Left ventricle myocardium inferior (tissue), 1 donor: ENCODE measurements at regions not wholly inside any gene's neighbourhood (a gene's known extent, or its start where the extent isn't known, plus 50 kb on each side); places are given as distances from the start of the nearest gene placed in this dataset.

ENCODE experiments used
- DNase-seq: peaks from one replicate; pipeline ENCODE4 v3.0.0-alpha.2; 2020
- H3K27ac ChIP-seq: fragments of 200-600 bp; replicated peaks from 2 replicates; pipeline ENCODE4 v1.8.0; 2021
- H3K27me3 ChIP-seq: fragments of 200-600 bp; 2 replicates; pipeline ENCODE4 v1.8.0; 2021; ENCODE audit warnings: low read depth
- H3K36me3 ChIP-seq: fragments of 200-600 bp; 2 replicates; pipeline ENCODE4 v1.8.0; 2021
- H3K4me1 ChIP-seq: fragments of 200-600 bp; 2 replicates; pipeline ENCODE4 v1.8.0; 2021
- H3K4me3 ChIP-seq: fragments of 200-600 bp; 2 replicates; pipeline ENCODE4 v1.8.0; 2021; ENCODE audit warnings: mild to moderate bottlenecking, moderate library complexity
- H3K9me3 ChIP-seq: fragments of 200-600 bp; replicated peaks from 2 replicates; pipeline ENCODE4 v1.8.0; 2021
- intact Hi-C: fragments of 100-400 bp; cut with micrococcal nuclease; formaldehyde crosslinking; loops from one replicate; pipeline ENCODE4 v1.11.0; 2022
- TF ChIP-seq, protein P1 (sequence below): fragments of 200-600 bp; IDR thresholded peaks from 2 replicates; pipeline ENCODE4 v1.8.0; 2021; ENCODE audit warnings: antibody characterized with exemption, mild to moderate bottlenecking, borderline replicate concordance
- donor health status: DM: no; HTN: yes; CAD: no; lungs with severe emphysema.

DNA sequence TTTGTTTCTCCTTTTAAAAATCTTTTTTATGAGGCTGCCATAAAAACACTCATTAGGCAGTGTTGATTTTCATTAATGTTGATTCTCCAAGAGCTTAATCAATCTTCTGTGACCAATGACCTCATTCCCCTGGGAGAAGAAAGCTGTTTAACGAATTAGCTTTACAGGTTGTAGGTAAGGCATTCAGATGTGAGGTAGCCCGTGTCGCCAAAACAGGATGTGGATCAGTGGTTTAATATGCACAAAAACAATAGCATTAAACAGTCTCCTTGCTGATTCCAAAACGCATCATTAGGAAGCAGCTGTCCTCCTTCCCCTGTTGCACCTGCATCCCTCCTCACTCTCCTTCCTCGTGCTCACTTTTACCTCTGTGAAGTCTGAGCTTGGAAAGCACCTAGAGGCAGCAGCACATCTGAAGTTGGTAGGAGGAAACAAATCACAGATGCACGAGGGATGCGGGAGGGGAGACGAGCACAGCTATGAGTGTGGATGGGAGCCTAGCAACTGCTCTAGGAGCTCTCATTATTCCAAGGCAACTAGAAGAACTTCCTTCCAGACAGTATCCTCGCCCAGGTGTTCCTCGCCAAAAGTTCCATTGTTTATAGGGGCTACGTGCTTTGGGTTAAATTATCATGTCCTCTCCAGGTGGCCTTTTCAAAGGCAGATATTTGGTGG is 179.4 kb upstream of the SNX19 start:
- intact Hi-C loops, result no loop called here
- H3K27me3 ChIP-seq, result peaks cover 20% of the 10 kb centered on the region
- no peaks in the 10 kb centered on the region for H3K9me3 ChIP-seq
- H3K36me3 ChIP-seq, result no peaks in the 10 kb centered on the region
- no peaks in the 10 kb centered on the region for H3K4me1 ChIP-seq
- no peak for DNase-seq
- TF ChIP-seq, protein P1, sequence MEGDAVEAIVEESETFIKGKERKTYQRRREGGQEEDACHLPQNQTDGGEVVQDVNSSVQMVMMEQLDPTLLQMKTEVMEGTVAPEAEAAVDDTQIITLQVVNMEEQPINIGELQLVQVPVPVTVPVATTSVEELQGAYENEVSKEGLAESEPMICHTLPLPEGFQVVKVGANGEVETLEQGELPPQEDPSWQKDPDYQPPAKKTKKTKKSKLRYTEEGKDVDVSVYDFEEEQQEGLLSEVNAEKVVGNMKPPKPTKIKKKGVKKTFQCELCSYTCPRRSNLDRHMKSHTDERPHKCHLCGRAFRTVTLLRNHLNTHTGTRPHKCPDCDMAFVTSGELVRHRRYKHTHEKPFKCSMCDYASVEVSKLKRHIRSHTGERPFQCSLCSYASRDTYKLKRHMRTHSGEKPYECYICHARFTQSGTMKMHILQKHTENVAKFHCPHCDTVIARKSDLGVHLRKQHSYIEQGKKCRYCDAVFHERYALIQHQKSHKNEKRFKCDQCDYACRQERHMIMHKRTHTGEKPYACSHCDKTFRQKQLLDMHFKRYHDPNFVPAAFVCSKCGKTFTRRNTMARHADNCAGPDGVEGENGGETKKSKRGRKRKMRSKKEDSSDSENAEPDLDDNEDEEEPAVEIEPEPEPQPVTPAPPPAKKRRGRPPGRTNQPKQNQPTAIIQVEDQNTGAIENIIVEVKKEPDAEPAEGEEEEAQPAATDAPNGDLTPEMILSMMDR, result no peak
- no peak overlapping the region for H3K4me3 ChIP-seq
- H3K27ac ChIP-seq, result no peak overlapping the region

DNA sequence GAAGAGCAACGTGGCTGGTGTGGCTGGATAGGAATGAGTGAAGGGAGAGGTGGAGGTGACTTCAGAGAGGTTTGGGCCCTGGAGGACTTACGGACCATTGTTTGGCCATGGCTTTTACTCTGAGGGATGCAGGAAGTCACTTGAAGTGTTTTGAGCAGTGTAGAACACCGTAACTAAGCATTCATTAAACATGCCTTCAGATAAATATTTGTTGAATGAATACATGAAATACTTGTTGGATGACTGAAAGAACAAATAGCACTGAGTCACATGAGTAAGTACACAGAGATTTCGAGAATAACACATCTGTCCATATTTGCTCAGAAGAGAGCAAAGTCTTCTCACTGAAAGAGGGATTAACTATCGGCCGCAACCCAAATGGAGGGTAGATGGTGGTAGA is 182.7 kb upstream of the SNX19 start:
- Histone ChIP-seq H3K36me3 (no peaks in the 10 kb centered on the region), H3K27ac (no peak overlapping the region), H3K9me3 (no peaks in the 10 kb centered on the region), H3K4me1 (no peaks in the 10 kb centered on the region), H3K4me3 (no peak overlapping the region), H3K27me3 (peaks cover 31% of the 10 kb centered on the region)
- TF ChIP-seq, protein P1, result no peak
- intact Hi-C loops, result no loop called here
- no peak for DNase-seq

DNA sequence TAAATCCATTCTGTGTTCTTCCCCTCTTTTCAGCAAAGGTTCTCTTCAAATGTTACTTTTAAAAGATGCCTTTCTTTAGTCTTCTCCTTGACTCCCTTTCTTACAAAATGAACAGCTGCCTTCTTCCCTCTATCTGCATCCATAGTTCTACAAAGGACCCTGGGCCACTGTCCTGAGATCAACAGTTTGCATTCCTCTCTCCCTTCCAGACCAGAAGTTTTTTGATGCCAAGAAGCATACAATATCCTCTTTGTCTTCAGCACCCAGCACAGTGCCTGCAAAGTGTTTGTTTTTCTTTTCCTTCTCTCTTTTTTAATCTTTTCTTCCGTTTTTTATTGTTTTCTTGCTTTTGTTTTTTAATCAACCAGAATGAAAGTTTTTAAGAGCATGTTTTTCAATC is 183.5 kb upstream of the SNX19 start:
- intact Hi-C loops, result no loop called here
- H3K4me3 ChIP-seq, result no peak overlapping the region
- no peaks in the 10 kb centered on the region for H3K4me1 ChIP-seq
- no peak overlapping the region for H3K27ac ChIP-seq
- H3K27me3 ChIP-seq, result peaks cover 39% of the 10 kb centered on the region
- H3K36me3 ChIP-seq, result no peaks in the 10 kb centered on the region
- no peaks in the 10 kb centered on the region for H3K9me3 ChIP-seq
- TF ChIP-seq, protein P1, result no peak
- no peak for DNase-seq

DNA sequence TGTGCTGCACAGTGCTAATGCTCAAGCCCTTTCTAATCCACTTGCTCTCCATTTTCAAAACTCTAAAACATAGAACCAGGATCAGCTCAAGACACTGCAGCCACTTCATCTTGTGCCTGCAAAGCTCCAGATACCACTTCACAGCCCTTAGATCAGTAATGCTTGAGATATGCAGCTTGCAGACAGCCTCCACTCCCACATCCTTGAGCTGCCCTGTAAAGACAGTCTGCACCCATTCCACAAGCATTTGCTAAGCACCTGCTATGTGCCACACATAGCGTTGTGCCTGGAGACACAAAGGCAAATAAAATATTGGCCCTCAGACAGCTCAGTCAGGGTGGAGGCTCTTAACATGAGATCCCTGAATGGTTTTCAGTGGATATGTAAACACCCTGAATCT is 192.5 kb upstream of the SNX19 start:
- Histone ChIP-seq H3K27ac (no peak overlapping the region), H3K4me3 (no peak overlapping the region), H3K27me3 (peaks cover 34% of the 10 kb centered on the region), H3K36me3 (no peaks in the 10 kb centered on the region), H3K4me1 (no peaks in the 10 kb centered on the region), H3K9me3 (peaks cover 21% of the 10 kb centered on the region)
- TF ChIP-seq, protein P1, result no peak
- DNase-seq, result no peak
- intact Hi-C loops, result no loop called here

DNA sequence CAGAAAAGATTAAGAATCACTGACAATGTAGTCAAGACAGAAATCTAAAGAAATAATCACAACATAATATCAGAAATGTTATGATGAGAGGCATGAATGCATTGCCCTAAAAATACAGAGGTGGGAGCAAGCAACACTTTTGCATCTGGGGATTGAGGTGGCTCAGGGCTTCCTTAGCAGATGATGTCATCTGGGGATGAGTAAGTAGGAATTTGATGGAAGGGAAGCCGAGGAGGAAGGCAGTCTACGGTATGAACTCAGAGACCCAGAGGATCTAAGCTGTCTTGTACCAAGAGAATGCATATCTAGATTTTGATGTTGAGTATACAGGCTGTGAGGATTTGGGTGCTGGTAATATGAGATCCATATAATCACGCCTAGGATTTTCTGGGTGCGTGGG is 193.0 kb upstream of the SNX19 start:
- no peaks in the 10 kb centered on the region for H3K36me3 ChIP-seq
- no peaks in the 10 kb centered on the region for H3K4me1 ChIP-seq
- no peak overlapping the region for H3K27ac ChIP-seq
- peaks cover 21% of the 10 kb centered on the region for H3K9me3 ChIP-seq
- intact Hi-C loops, result no loop called here
- TF ChIP-seq, protein P1, result no peak
- no peak overlapping the region for H3K4me3 ChIP-seq
- DNase-seq, result no peak
- peaks cover 33% of the 10 kb centered on the region for H3K27me3 ChIP-seq
